ENCODE measurements at regions not wholly inside any gene's neighbourhood (a gene's known extent, or its start where the extent isn't known, plus 50 kb on each side); places are given as distances from the start of the nearest gene placed in this dataset.

- TF ChIP-seq ARID3A (IDR thresholded peaks at IDR 0.05; ENCODE audit: low read depth, low read length), result no peak
- TF ChIP-seq ZBTB7A (CRISPR knock-in tag; IDR thresholded peaks at IDR 0.05), result 0 out of 2 replicates have a peak, but pooled peaks have one; percentile 63
- peak; percentile 34; the same call in 1 of the 2 replicates for TF ChIP-seq MYC (CRISPR knock-in tag; IDR thresholded peaks at IDR 0.05; ENCODE audit: borderline replicate concordance)
- TF ChIP-seq ZNF446 (CRISPR knock-in tag; IDR thresholded peaks at IDR 0.05), result peak; percentile 60; the same call in 1 of the 2 replicates
- 0 out of 2 replicates have a peak, but pooled peaks have one; percentile 3 for TF ChIP-seq ZNF333 (CRISPR knock-in tag; IDR thresholded peaks at IDR 0.05; ENCODE audit: borderline replicate concordance)
- 0 out of 2 replicates have a peak, but pooled peaks have one; percentile 51 for TF ChIP-seq NFE2 (CRISPR knock-in tag; IDR thresholded peaks at IDR 0.05)
- no peak for TF ChIP-seq MEF2D (CRISPR knock-in tag; IDR thresholded peaks at IDR 0.05)
- TF ChIP-seq CAMTA2 (CRISPR knock-in tag; IDR thresholded peaks at IDR 0.05; ENCODE audit: borderline replicate concordance), result 0 out of 2 replicates have a peak, but pooled peaks have one; percentile 10
- TF ChIP-seq MAZ (IDR thresholded peaks at IDR 0.05; ENCODE audit: borderline replicate concordance, low read depth, low read length), result no peak
- peak; percentile 10; the same call in 1 of the 2 replicates for TF ChIP-seq MAZ (CRISPR knock-in tag; IDR thresholded peaks at IDR 0.05; ENCODE audit: low read depth)
- no peak for TF ChIP-seq ZMAT3 (CRISPR knock-in tag; conservative IDR thresholded peaks at IDR 0.05)
- TF ChIP-seq TFAP4 (IDR thresholded peaks at IDR 0.05; ENCODE audit: borderline replicate concordance, low read depth), result no peak
- TF ChIP-seq ZNF354B (CRISPR knock-in tag; IDR thresholded peaks at IDR 0.05), result 0 out of 2 replicates have a peak, but pooled peaks have one; percentile 19
- TF ChIP-seq ZC3H4 (CRISPR knock-in tag; IDR thresholded peaks at IDR 0.05; ENCODE audit: borderline replicate concordance), result peak; percentile 75; the same call in 1 of the 2 replicates
- TF ChIP-seq TOPORS (CRISPR knock-in tag; IDR thresholded peaks at IDR 0.05), result no peak
- TF ChIP-seq KDM5B (CRISPR knock-in tag; IDR thresholded peaks at IDR 0.05; ENCODE audit: borderline replicate concordance), result peak; percentile 12; the same call in 1 of the 2 replicates
- peak; percentile 12; the same call in 1 of the 2 replicates for TF ChIP-seq ZNF143 (CRISPR knock-in tag; IDR thresholded peaks at IDR 0.05)
- TF ChIP-seq, protein P1, sequence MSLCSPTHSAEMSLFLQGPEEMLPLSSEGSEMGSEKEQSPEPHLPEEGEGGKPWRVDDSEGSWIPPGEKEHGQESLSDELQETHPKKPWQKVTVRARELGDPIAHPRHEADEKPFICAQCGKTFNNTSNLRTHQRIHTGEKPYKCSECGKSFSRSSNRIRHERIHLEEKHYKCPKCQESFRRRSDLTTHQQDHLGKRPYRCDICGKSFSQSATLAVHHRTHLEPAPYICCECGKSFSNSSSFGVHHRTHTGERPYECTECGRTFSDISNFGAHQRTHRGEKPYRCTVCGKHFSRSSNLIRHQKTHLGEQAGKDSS (CRISPR knock-in tag; IDR thresholded peaks at IDR 0.05; ENCODE audit: borderline replicate concordance, low read depth), result peak; percentile 10; the same call in 1 of the 2 replicates
- TF ChIP-seq AFF4 (CRISPR knock-in tag; IDR thresholded peaks at IDR 0.05), result no peak
Measured at GRCh38 chr6:167668754-167669552, 157.8 kb upstream of the AFDN start (continued).
